ENCODE measurements at regions not wholly inside any gene's neighbourhood (a gene's known extent, or its start where the extent isn't known, plus 50 kb on each side); places are given as distances from the start of the nearest gene placed in this dataset.
A peak's percentile ranks its signal among the peaks of the same experiment; 100 is the strongest.
"Not testable (repeated sequence)": the region's sequence is repeated elsewhere in the genome, so short reads cannot be mapped to it uniquely, and the experiment has no call there.

DNA sequence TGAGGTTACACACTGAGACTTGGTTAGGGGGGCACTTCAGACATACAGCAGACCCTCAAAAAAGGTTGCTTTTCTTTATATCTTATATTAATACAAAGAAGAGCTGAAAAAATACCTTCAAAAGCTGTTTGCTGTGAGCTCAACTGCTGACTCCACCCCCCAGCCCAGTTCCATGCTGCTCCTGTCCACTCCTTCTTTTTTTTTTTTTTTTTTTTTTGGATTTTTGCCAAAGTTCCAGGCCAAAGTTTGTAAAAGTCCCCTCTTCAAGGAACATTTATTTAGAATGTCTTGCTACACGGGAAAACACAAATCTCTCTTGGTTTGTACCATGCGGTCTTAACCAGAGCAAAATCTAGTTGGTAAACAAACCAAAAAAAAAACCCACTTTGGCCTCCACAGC is 85.3 kb upstream of the AKAP12 start:
- DNase-seq = no peak

DNA sequence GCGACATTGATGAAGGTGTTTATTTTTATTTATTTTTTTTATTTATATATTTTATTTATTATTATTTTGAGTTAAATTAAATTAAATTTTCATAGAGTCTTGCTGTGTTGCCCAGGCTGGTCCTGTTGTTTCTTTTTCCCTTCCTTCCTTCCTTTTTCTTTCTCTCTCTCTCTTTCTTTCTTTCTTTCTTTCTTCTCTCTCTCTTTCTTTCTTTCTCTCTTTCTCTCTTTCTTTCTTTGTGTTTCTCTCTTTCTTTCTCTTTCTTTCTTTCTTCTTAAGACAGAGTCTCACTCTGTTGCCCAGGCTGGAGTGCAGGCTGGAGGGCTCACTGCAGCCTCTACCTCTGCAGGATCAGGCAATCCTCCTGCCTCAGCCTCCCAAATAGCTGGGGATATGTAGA is 84.7 kb upstream of the AKAP12 start:
- DNase-seq = no peak

DNA sequence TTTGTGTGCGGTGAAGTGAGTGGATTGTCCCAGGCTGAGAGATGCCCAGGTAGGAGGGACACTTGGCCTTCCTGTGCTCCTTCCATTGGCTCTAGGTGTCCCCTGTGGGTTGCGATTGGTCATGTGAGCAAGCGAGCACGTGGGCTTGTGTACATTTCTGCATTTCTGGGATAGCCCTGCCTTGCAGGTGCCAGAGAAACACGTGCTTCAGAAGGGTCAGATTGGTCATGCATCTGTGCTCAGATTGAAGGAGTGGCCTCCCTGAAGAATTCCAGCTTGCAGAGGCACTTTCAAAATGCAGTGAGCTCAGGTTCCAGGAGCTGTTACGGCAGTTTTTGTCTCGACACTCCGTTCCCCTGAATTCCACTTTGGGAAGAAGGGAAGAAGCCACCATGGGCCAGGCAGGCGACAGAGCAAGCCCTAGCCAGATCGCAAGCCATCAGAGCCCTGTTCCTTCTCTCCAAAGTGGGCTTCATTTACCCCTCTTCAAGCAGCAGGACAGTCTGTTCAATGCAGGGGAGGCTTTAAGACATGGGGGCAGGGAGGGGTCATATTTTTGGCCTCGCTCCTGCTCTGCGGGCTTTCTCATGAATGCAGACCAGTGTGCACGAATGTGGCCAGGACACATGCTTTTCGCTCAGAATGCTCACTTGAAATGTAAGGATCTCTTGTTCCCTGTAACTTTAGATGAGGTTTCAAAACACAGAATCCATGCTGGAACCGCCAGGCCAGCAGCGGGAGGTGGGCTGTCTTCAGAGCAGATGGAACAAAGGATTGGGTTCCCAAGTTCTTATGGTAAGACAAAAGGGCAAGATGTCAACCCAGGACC is 78.6 kb upstream of the AKAP12 start:
- DNase-seq = no peak

DNA sequence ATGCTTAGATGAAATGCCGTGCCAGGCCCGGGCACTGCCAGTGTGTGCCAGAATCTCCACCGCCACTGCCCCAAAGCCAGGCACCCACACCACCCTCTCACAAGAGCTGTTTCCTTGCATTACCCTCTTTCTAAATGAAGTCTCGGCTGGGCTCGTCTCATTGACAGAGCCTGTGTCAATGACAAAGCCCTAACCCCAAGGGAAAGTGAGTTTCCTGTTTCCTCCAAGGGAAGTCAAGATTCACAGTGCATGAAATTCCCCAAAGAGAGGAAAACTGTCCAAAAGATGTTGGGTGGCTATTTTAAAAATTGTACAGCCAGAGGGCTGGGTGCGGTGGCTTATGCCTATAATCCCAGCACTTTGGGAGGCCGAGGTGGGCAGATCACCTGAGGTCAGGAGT is 75.4 kb upstream of the AKAP12 start:
- no peak for DNase-seq

DNA sequence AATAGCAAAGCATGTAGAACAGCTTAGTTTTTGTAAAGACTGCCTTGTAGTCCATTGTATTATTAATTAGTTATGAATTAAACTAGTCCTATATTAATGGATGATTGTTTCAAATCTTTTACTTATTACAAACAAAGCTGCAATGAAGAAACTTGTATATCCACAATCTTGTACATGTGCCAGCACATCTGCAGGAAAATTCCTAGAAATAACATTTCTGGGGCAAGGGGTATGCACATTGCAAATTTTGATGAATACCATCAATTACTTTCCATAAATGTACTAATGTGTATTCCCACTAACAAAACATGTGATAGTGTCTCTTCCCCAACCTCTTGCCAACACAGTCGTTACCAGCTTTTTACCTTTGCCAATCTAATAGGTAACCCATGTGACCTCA is 73.6 kb upstream of the AKAP12 start:
- no peak for DNase-seq

DNA sequence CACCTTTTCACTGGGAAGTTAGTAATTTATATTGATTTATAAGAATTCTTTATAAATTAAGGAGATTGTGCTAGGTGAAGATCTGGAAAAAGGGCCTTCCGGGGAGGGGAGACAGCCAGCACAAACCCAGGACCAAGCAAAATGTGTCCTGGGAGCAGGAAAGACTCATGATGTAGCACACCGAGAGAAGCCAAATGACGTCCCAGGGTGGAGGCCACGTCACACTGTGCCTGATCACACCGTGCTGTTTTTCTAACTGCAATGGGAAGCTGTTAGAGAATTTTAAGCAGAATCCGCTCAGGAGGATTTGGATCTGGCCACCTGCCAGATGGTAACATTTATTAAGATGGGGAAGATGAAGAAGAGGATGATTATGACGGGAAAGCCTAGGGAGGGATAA is 72.7 kb upstream of the AKAP12 start:
- no peak for DNase-seq

DNA sequence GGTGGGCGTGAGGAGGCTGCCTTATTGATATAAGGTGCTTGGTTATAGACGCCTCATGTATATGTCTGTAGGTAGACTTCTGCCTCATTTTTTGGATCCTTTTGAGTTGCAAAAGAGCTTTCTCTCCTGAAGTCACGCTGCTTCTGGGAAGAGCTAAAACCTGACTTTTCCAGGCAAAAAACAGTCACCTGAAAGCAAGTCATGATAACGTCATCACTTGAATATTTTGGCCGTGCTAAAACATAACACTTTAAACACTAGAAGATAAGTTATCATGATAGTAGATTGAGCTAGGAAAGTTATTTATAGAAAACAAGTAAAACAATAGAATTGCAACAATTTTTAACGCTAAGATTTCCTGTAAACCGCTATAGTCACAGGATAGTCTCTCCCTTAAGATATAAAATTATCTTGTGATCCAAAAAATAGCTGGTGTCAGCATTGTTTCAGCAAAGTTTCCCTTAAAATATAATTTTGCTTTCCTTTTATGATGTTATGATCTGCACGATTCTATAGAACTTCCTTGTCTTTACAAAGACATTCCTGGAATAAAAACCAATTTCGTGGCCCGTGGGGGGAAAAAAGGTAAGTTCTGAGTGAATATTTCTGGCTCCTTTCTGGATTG is 69.0 kb upstream of the AKAP12 start:
- DNase-seq = no peak

DNA sequence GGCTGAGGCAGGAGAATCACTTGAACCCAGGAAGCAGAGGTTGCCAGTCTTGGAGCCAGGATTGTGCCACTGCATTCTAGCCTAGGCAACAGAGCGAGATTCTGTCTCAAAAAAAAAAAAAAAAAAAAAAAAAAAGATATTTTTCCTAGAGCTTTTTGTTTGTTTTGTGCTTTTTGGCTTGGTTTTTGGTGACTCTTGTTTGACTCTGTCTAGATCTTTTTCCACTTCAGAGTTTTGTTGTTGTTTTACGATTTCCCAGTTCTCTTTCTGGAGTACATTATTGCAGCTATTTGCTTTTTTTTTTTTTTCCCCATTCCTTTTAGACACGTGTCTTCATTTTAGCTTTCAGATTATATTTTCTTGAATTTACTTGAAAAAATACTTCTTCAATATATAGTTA is 67.0 kb upstream of the AKAP12 start:
- no peak for DNase-seq

DNA sequence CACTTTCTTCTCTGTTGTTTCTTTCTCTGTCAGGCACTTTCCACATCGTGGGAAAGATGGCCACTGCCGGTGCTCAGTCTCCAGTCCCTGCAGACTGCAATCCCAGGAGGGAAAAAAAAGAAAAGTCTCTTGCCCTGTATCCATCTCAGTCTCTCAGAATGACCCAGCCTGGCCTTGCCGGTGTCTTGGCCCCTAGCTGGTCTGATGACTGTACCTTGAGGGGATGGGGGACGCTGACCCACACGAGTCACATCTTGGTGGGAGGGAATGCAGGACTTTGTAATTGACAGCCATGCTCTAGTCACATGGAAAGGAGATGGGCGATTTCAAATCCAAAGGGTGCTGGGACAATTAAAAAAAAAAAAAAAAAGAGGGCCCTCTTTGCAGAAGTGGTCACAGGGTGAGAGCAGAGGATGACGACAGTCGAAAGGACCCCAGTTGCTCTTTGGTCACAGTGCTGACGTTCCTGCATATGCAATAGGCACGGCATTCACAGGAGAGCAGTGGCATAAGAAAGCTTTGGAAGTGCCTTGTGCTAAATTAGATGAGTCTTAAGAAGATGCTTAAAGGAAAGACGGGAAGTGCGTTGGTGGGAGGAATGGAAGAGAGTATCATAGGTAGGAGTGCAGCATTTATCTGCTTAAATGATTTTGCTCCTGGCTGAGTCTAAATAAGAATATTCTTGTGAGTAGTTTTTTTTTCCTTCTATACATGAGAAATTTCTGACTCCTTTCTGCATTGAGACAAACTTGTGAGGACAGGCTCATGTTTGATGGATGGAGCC is 63.9 kb upstream of the AKAP12 start:
- DNase-seq = peak in 1 of 51 donors; percentile 15

DNA sequence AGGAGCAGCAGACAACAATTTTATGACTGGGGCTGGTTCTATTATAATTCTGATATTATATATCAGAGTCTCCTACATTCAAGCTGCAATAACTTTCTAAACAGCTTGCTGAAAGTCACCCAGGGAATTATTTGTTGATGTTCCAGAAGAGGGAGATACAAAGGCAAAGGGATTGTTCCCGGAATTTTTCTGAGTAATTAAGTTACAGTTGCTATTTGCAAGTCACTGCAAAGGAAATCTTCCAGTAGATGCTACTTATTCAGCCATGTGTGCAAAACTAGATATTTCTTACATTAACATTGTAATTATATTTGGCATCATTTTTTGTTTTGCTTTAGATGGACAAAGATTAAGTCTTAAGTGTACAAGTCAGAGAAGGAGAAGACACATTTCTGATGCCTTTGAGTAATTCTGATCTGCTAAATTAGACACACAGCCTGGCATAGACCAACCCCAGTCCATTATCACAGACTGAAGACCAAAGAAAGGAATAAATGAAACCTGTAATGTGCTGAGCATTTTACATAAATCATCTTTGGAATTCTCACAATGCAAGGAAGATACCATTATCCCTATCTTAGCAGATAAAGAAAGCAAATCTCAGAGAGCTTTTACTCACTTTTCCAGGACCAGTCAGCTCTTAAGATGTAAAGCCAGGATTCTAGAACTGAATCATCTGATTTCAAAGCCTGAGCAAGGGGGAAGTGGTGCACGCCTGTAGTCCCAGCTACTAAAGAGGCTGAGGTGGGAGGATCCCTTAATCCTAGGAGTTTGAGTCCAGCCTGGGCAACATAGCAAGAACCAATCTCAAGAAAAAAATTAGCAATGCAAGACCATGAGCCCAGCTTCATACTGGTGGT is 62.6 kb upstream of the AKAP12 start:
- no peak for DNase-seq

DNA sequence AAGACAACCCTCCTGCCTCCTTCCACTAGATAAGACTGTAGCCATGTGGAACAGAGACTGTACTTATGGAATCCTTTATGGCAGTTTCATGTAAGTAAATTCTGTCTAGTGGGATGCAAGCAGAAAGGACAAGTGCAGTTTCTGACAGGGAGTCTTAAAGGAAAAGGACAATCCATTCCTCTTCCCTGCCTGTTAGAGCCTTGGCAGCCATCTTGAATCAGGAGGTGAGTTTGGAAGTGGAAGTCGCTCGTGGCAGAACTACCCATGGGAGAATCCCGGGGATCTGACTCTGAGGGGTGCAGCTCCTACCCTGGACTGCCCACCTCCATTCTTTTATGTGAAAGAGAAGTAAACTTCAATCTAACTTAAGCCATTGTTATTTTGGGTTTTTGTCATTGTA is 61.4 kb upstream of the AKAP12 start:
- no peak for DNase-seq

DNA sequence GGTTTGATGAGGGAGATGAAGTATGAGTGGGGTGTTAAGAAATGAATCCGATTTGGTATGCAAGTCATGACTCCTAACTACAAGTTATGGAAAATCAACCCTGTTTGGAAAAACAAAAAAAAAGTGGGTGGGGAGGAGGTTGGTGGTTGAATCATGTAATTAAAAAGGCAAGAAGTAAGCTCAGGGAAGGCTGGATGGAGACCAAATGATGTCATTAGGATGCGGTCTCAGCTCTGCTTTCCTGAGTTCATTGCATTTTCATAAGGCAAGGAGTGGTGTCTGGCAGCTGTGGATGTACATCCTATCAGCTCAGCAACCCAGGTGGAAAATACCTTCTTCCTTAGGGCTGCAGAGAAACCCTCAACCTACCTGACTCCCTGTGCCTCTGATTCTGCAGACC is 60.4 kb upstream of the AKAP12 start:
- DNase-seq = peak in 1 of 51 donors; percentile 5

DNA sequence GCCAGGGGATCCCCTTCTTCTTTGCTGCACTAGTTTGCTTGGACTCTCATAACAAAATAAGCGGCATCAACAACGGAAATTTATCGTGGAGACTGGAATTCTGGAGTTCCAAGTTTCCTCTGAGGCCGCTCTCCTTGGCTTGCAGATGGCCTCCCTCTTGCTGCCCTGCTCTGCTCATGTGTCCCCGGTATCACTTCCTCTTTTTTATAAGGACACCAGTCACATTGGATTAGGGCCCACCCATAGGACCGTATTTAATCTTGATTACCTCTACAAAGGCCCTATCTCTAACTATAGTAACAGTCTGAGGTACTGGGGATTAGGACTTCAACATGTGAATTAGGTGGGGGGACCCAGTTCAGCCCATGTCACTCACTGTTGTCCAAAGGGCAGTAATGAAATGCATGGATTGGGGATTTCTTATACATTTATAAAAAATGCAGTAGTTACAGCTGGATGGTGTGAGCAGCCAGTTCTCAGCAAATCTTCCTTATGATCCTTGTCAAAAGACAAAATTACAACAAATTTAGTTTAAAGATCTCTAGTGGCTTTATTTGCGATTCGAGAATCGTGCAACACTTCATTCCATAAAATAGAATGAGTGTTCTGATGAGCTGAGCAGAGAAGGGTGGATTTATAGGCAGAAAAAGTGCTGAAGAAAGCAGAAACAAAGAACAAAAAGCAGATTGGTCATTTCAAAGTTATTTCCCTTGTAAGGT is 59.3 kb upstream of the AKAP12 start:
- no peak for DNase-seq

DNA sequence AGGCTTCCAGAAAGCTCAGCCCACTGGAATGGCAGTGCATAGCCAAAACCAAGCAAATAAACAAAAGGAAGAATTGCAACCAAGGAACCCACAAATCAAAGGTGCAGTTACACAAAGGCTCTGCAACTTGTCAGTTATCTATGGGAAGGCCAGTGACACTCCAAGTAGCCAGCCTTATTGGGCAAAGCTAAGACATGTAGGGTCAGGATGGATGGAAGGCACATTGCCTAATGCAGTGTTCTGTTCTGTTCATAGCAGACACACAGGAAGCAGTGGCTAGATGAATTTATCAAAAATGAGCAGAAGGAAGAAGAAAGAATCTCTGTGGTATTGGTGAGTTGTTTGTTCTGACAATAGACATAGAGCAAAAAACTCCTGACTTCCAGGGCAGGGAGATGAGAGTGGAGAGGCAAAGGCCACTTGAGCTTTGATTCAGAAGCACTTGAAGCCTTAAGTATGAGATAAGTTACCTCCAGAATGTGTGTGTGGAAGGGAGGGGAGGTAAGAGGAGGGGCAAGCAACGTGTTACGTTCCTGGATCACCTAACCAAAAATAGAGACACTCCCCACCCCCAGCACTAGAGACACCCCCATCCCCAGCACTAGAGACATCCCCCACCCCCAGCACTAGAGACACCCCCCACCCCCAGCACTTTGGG is 57.9 kb upstream of the AKAP12 start:
- no peak for DNase-seq

DNA sequence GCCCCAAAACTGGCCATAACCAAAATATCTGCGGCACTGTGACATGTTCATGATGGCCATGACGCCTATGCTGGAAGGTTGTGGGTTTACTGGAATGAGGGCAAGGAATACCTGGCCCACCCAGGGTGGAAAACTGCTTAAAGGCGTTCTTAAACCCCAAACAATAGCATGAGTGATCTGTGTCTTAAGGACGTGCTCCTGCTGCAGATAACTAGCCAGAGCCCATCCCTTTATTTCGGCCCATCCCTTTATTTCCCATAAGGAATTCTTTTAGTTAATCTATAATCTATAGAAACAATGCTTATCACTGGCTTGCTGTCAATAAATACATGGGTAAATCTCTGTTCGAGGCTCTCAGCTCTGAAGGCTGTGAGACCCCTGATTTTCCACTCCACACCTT is 56.8 kb upstream of the AKAP12 start:
- not testable (repeated sequence) for DNase-seq

DNA sequence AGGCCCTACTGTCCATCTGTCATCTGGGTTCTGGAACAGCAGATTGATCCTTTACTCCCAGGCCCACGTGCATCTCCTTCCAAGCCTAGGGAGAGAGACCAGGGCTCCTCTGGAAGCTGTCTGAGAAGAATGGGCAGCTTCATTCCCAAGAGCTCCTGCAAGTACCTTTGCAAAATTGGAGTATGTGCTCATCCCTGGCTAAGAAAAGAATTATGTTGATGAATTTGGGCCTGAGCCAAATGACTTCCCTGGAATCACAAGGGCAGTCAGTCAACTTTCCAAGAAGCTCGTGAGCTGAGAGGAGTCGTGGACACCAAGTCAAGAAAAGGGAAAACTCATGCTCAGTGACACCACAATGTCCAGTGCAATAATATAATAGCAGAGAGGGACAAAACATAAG is 54.6 kb upstream of the AKAP12 start:
- DNase-seq = no peak

DNA sequence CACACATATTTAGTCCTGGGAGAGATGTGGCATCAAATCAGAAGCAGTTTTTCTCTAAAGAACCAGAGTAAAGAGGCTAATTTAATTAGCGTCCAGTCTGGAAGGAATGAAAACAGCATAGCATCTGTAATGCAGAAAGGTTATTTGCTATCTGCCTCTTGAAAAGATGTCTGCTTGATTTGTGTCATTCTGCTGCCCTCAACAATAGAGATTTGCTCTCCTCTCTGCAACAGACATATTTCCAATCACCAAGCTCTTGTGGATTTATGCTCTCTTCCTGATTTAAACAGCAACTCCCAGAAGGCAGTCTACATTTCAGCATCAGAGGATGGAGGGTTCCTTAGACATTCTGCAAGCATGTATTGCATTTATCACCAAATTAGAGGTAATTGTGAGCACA is 53.5 kb upstream of the AKAP12 start:
- no peak for DNase-seq

DNA sequence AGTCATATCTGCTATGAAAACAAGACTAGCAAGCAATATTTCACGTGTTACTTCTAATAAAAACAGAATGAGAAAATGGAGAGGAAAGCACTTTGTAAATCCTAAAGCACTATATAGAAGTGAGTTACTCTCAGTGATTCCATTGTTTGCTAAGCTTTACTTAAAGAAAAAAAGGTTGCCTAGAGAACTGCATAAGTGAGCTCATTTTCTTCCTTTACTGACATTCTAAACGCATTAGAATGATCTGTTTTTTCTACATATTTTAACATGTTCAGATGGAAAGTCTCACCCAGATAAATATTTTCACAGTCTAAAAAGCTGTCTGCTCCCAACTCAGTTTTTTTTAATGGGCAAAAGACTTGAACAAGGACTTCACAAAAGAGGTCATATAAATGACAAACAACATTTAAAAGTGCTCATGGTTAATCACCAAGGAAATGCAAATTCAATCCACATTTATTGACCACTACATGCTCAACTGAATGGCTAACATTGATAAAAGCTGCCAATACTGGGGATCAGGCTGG is 52.9 kb upstream of the AKAP12 start:
- DNase-seq = no peak

Measured in hypothalamus (tissue), 51 donors.